ENCODE measurements at regions not wholly inside any gene's neighbourhood (a gene's known extent, or its start where the extent isn't known, plus 50 kb on each side); places are given as distances from the start of the nearest gene placed in this dataset.

GRCh38 chr17:63306855-63307254 lies 139.3 kb downstream of the CYB561 start:
- Histone ChIP-seq H3K9me3 (ENCODE audit: control insufficient read depth in 2 of 2, low read length in 2 of 2) (peaks cover 0 to 3% of the 10 kb centered on the region in 2 donors), H3K4me3 (ENCODE audit: low read length in 2 of 2) (no peak overlapping the region), H3K27me3 (ENCODE audit: control insufficient read depth in 1 of 2, insufficient read depth in 2 of 2, low read length in 2 of 2) (no peaks in the 10 kb centered on the region), H3K9ac (ENCODE audit: low read length in 2 of 2) (no peak overlapping the region), H3K27ac (ENCODE audit: low read length) (no peak overlapping the region), H3K4me1 (ENCODE audit: control insufficient read depth, insufficient read depth, low read length) (no peaks in the 10 kb centered on the region), H3K36me3 (ENCODE audit: control insufficient read depth in 2 of 2, insufficient read depth in 2 of 2, low read length in 2 of 2) (no peaks in the 10 kb centered on the region)

- Histone ChIP-seq H3K27me3 (ENCODE audit: control insufficient read depth in 1 of 2, insufficient read depth in 2 of 2, low read length in 2 of 2) (no peaks in the 10 kb centered on the region), H3K9ac (ENCODE audit: low read length in 2 of 2) (no peak overlapping the region), H3K4me3 (ENCODE audit: low read length in 2 of 2) (no peak overlapping the region), H3K36me3 (ENCODE audit: control insufficient read depth in 2 of 2, insufficient read depth in 2 of 2, low read length in 2 of 2) (no peaks in the 10 kb centered on the region), H3K9me3 (ENCODE audit: control insufficient read depth in 2 of 2, low read length in 2 of 2) (peaks cover 0 to 3% of the 10 kb centered on the region in 2 donors), H3K27ac (ENCODE audit: low read length) (no peak overlapping the region), H3K4me1 (ENCODE audit: control insufficient read depth, insufficient read depth, low read length) (no peaks in the 10 kb centered on the region)
Observed at GRCh38 chr17:63308272-63308671, 137.8 kb downstream of the CYB561 start.

GRCh38 chr17:63309021-63309420 lies 137.1 kb downstream of the CYB561 start:
- Histone ChIP-seq H3K9me3 (ENCODE audit: control insufficient read depth in 2 of 2, low read length in 2 of 2) (peaks cover 0 to 3% of the 10 kb centered on the region in 2 donors), H3K4me3 (ENCODE audit: low read length in 2 of 2) (no peak overlapping the region), H3K4me1 (ENCODE audit: control insufficient read depth, insufficient read depth, low read length) (no peaks in the 10 kb centered on the region), H3K27me3 (ENCODE audit: control insufficient read depth in 1 of 2, insufficient read depth in 2 of 2, low read length in 2 of 2) (no peaks in the 10 kb centered on the region), H3K9ac (ENCODE audit: low read length in 2 of 2) (no peak overlapping the region), H3K36me3 (ENCODE audit: control insufficient read depth in 2 of 2, insufficient read depth in 2 of 2, low read length in 2 of 2) (no peaks in the 10 kb centered on the region), H3K27ac (ENCODE audit: low read length) (no peak overlapping the region)

GRCh38 chr17:63311416-63311937 lies 134.6 kb downstream of the CYB561 start:
- Histone ChIP-seq H3K27ac (ENCODE audit: low read length) (no peak overlapping the region), H3K4me1 (ENCODE audit: control insufficient read depth, insufficient read depth, low read length) (no peaks in the 10 kb centered on the region), H3K36me3 (ENCODE audit: control insufficient read depth in 2 of 2, insufficient read depth in 2 of 2, low read length in 2 of 2) (no peaks in the 10 kb centered on the region), H3K9me3 (ENCODE audit: control insufficient read depth in 2 of 2, low read length in 2 of 2) (peaks cover 0 to 3% of the 10 kb centered on the region in 2 donors), H3K27me3 (ENCODE audit: control insufficient read depth in 1 of 2, insufficient read depth in 2 of 2, low read length in 2 of 2) (no peaks in the 10 kb centered on the region), H3K4me3 (ENCODE audit: low read length in 2 of 2) (no peak overlapping the region), H3K9ac (ENCODE audit: low read length in 2 of 2) (no peak overlapping the region)

GRCh38 chr17:63314761-63315160 lies 131.3 kb downstream of the CYB561 start:
- Histone ChIP-seq H3K27ac (ENCODE audit: low read length) (no peak overlapping the region), H3K36me3 (ENCODE audit: control insufficient read depth in 2 of 2, insufficient read depth in 2 of 2, low read length in 2 of 2) (peaks cover 0 to 5% of the 10 kb centered on the region in 2 donors), H3K9me3 (ENCODE audit: control insufficient read depth in 2 of 2, low read length in 2 of 2) (peaks cover 0 to 3% of the 10 kb centered on the region in 2 donors), H3K9ac (ENCODE audit: low read length in 2 of 2) (no peak overlapping the region), H3K27me3 (ENCODE audit: control insufficient read depth in 1 of 2, insufficient read depth in 2 of 2, low read length in 2 of 2) (no peaks in the 10 kb centered on the region), H3K4me3 (ENCODE audit: low read length in 2 of 2) (no peak overlapping the region), H3K4me1 (ENCODE audit: control insufficient read depth, insufficient read depth, low read length) (no peaks in the 10 kb centered on the region)

- no peaks in the 10 kb centered on the region for H3K9me3 ChIP-seq (ENCODE audit: control insufficient read depth in 2 of 2, low read length in 2 of 2)
- H3K4me1 ChIP-seq (ENCODE audit: control insufficient read depth, insufficient read depth, low read length): no peaks in the 10 kb centered on the region
- H3K36me3 ChIP-seq (ENCODE audit: control insufficient read depth in 2 of 2, insufficient read depth in 2 of 2, low read length in 2 of 2): peaks cover 0 to 5% of the 10 kb centered on the region in 2 donors
- no peak overlapping the region for H3K4me3 ChIP-seq (ENCODE audit: low read length in 2 of 2)
- H3K27ac ChIP-seq (ENCODE audit: low read length): no peak overlapping the region
- no peaks in the 10 kb centered on the region for H3K27me3 ChIP-seq (ENCODE audit: control insufficient read depth in 1 of 2, insufficient read depth in 2 of 2, low read length in 2 of 2)
- H3K9ac ChIP-seq (ENCODE audit: low read length in 2 of 2): no peak overlapping the region
Observed at GRCh38 chr17:63316100-63316499, 130.0 kb downstream of the CYB561 start.

GRCh38 chr17:63317166-63317840 lies 128.8 kb downstream of the CYB561 start:
- H3K9ac ChIP-seq (ENCODE audit: low read length in 2 of 2): no peak overlapping the region
- H3K27ac ChIP-seq (ENCODE audit: low read length): no peak overlapping the region
- H3K4me1 ChIP-seq (ENCODE audit: control insufficient read depth, insufficient read depth, low read length): no peaks in the 10 kb centered on the region
- H3K27me3 ChIP-seq (ENCODE audit: control insufficient read depth in 1 of 2, insufficient read depth in 2 of 2, low read length in 2 of 2): no peaks in the 10 kb centered on the region
- H3K4me3 ChIP-seq (ENCODE audit: low read length in 2 of 2): no peak overlapping the region
- H3K36me3 ChIP-seq (ENCODE audit: control insufficient read depth in 2 of 2, insufficient read depth in 2 of 2, low read length in 2 of 2): peaks cover 0 to 5% of the 10 kb centered on the region in 2 donors
- H3K9me3 ChIP-seq (ENCODE audit: control insufficient read depth in 2 of 2, low read length in 2 of 2): no peaks in the 10 kb centered on the region

GRCh38 chr17:63325808-63326207 lies 120.3 kb downstream of the CYB561 start:
- Histone ChIP-seq H3K27ac (ENCODE audit: low read length) (no peak overlapping the region), H3K4me1 (ENCODE audit: control insufficient read depth, insufficient read depth, low read length) (no peaks in the 10 kb centered on the region)

GRCh38 chr17:63329876-63330275 lies 116.2 kb downstream of the CYB561 start:
- Histone ChIP-seq H3K9ac (ENCODE audit: low read length in 2 of 2) (no peak overlapping the region), H3K9me3 (ENCODE audit: control insufficient read depth in 2 of 2, low read length in 2 of 2) (no peaks in the 10 kb centered on the region), H3K27me3 (ENCODE audit: control insufficient read depth in 1 of 2, insufficient read depth in 2 of 2, low read length in 2 of 2) (no peaks in the 10 kb centered on the region), H3K4me1 (ENCODE audit: control insufficient read depth, insufficient read depth, low read length) (no peaks in the 10 kb centered on the region), H3K4me3 (ENCODE audit: low read length in 2 of 2) (no peak overlapping the region), H3K27ac (ENCODE audit: low read length) (no peak overlapping the region), H3K36me3 (ENCODE audit: control insufficient read depth in 2 of 2, insufficient read depth in 2 of 2, low read length in 2 of 2) (no peaks in the 10 kb centered on the region)

More at GRCh38 chr17:63325808-63326207, 120.3 kb downstream of the CYB561 start:
- Histone ChIP-seq H3K36me3 (ENCODE audit: control insufficient read depth in 2 of 2, insufficient read depth in 2 of 2, low read length in 2 of 2) (no peaks in the 10 kb centered on the region), H3K27me3 (ENCODE audit: control insufficient read depth in 1 of 2, insufficient read depth in 2 of 2, low read length in 2 of 2) (no peaks in the 10 kb centered on the region), H3K9ac (ENCODE audit: low read length in 2 of 2) (no peak overlapping the region), H3K9me3 (ENCODE audit: control insufficient read depth in 2 of 2, low read length in 2 of 2) (no peaks in the 10 kb centered on the region), H3K4me3 (ENCODE audit: low read length in 2 of 2) (no peak overlapping the region)

GRCh38 chr17:63331301-63332061 lies 114.6 kb downstream of the CYB561 start:
- Histone ChIP-seq H3K9ac (ENCODE audit: low read length in 2 of 2) (no peak overlapping the region), H3K9me3 (ENCODE audit: control insufficient read depth in 2 of 2, low read length in 2 of 2) (no peaks in the 10 kb centered on the region), H3K4me1 (ENCODE audit: control insufficient read depth, insufficient read depth, low read length) (no peaks in the 10 kb centered on the region), H3K27ac (ENCODE audit: low read length) (no peak overlapping the region), H3K27me3 (ENCODE audit: control insufficient read depth in 1 of 2, insufficient read depth in 2 of 2, low read length in 2 of 2) (no peaks in the 10 kb centered on the region), H3K4me3 (ENCODE audit: low read length in 2 of 2) (no peak overlapping the region), H3K36me3 (ENCODE audit: control insufficient read depth in 2 of 2, insufficient read depth in 2 of 2, low read length in 2 of 2) (no peaks in the 10 kb centered on the region)

GRCh38 chr17:63332286-63332685 lies 113.8 kb downstream of the CYB561 start:
- no peaks in the 10 kb centered on the region for H3K4me1 ChIP-seq (ENCODE audit: control insufficient read depth, insufficient read depth, low read length)
- H3K36me3 ChIP-seq (ENCODE audit: control insufficient read depth in 2 of 2, insufficient read depth in 2 of 2, low read length in 2 of 2): no peaks in the 10 kb centered on the region
- H3K27ac ChIP-seq (ENCODE audit: low read length): no peak overlapping the region
- no peaks in the 10 kb centered on the region for H3K27me3 ChIP-seq (ENCODE audit: control insufficient read depth in 1 of 2, insufficient read depth in 2 of 2, low read length in 2 of 2)
- H3K4me3 ChIP-seq (ENCODE audit: low read length in 2 of 2): no peak overlapping the region
- no peak overlapping the region for H3K9ac ChIP-seq (ENCODE audit: low read length in 2 of 2)
- no peaks in the 10 kb centered on the region for H3K9me3 ChIP-seq (ENCODE audit: control insufficient read depth in 2 of 2, low read length in 2 of 2)
